CD14-positive monocyte (primary cell): ENCODE measurements at regions not wholly inside any gene's neighbourhood (a gene's known extent, or its start where the extent isn't known, plus 50 kb on each side); places are given as distances from the start of the nearest gene placed in this dataset.

ENCODE experiments used
- DNase-seq, 3 donors: peaks; one replicate each; pipeline ENCODE4 v3.0.0-alpha.2; 2011 to 2022
- H2AFZ ChIP-seq: 2 replicates; pipeline ENCODE4 v1.6.0; 2012; ENCODE audit warnings: mild to moderate bottlenecking, low read depth, low read length, inconsistent platforms; ENCODE audit not compliant: insufficient read depth, poor library complexity, severe bottlenecking
- H3K27ac ChIP-seq, 2 donors: 1 replicate in 1 of 2; 2 replicates in 1 of 2; pipeline ENCODE4 v1.5.1; 2012 to 2013; ENCODE audit warnings: low read length in 2 of 2, control low read depth in 1 of 2, inconsistent platforms in 1 of 2, low read depth in 1 of 2, mild to moderate bottlenecking in 1 of 2
- H3K27me3 ChIP-seq, 2 donors: one replicate each; pipeline versions ENCODE4 v1.6.0 to v1.6.1; 2011 to 2013; ENCODE audit warnings: low read length in 2 of 2; ENCODE audit not compliant: control insufficient read depth in 2 of 2, insufficient read depth in 2 of 2
- H3K36me3 ChIP-seq, 2 donors: replicated peaks in 1 of 2; 1 replicate in 1 of 2; 2 replicates in 1 of 2; pipeline versions ENCODE4 v1.5.1 to v1.6.1; 2012 to 2013; ENCODE audit warnings: low read length in 2 of 2, control low read depth in 1 of 2, inconsistent platforms in 1 of 2, mild to moderate bottlenecking in 1 of 2; ENCODE audit not compliant: insufficient read depth in 2 of 2, control insufficient read depth in 1 of 2
- H3K4me1 ChIP-seq, 2 donors: 1 replicate in 1 of 2; 2 replicates in 1 of 2; pipeline versions ENCODE4 v1.5.1 to v1.6.1; 2012 to 2013; ENCODE audit warnings: low read length in 2 of 2, control low read depth in 1 of 2, inconsistent platforms in 1 of 2, mild to moderate bottlenecking in 1 of 2, moderate library complexity in 1 of 2; ENCODE audit not compliant: insufficient read depth in 2 of 2, control insufficient read depth in 1 of 2
- H3K4me2 ChIP-seq: replicated peaks from 2 replicates; pipeline ENCODE3; 2012; ENCODE audit warnings: low read length, moderate library complexity, mild to moderate bottlenecking; ENCODE audit not compliant: poor library complexity, severe bottlenecking; ENCODE audit errors: extremely low read depth
- H3K4me3 ChIP-seq, 3 experiments: fragments of 200-600 bp in 1 of 3; sonication (generic) in 1 of 3; replicated peaks in 1 of 3; 1 replicate in 2 of 3; 2 replicates in 1 of 3; pipeline ENCODE4 v1.5.1; 2011 to 2013; ENCODE audit warnings: low read length in 3 of 3, mild to moderate bottlenecking in 3 of 3, control low read depth in 2 of 3, low read depth in 2 of 3, inconsistent platforms in 1 of 3, moderate library complexity in 1 of 3
- H3K79me2 ChIP-seq: 2 replicates; pipeline ENCODE4 v1.6.0; 2012; ENCODE audit warnings: mild to moderate bottlenecking, control low read depth, inconsistent platforms, low read length, moderate library complexity; ENCODE audit not compliant: insufficient read depth
- H3K9ac ChIP-seq: 2 replicates; pipeline ENCODE4 v1.6.0; 2017; ENCODE audit warnings: low read length, mild to moderate bottlenecking; ENCODE audit not compliant: insufficient read depth, poor library complexity, severe bottlenecking
- H3K9me3 ChIP-seq, 2 donors: replicated peaks in 1 of 2; 1 replicate in 1 of 2; 2 replicates in 1 of 2; pipeline versions ENCODE4 v1.5.1 to v1.6.1; 2012 to 2013; ENCODE audit warnings: low read length in 2 of 2, control low read depth in 1 of 2; ENCODE audit not compliant: control insufficient read depth in 1 of 2, insufficient read depth in 1 of 2
- H4K20me1 ChIP-seq: 2 replicates; pipeline ENCODE4 v1.6.0; 2012; ENCODE audit warnings: mild to moderate bottlenecking, low read length, control low read depth, moderate library complexity; ENCODE audit not compliant: insufficient read depth
- H3K27ac Mint-ChIP-seq, 7 donors: one replicate each; pipeline ENCODE4 v1.8.0; 2020; ENCODE audit warnings: mild to moderate bottlenecking in 7 of 7, mixed read lengths in 7 of 7, moderate library complexity in 6 of 7, inconsistent platforms in 2 of 7
- H3K27me3 Mint-ChIP-seq, 3 donors: one replicate each; pipeline ENCODE4 v1.8.0; 2021 to 2022; ENCODE audit warnings: low read depth in 3 of 3, mild to moderate bottlenecking in 3 of 3, mixed read lengths in 3 of 3, moderate library complexity in 3 of 3, inconsistent platforms in 1 of 3
- H3K36me3 Mint-ChIP-seq, 2 donors: one replicate each; pipeline ENCODE4 v1.8.0; 2020; ENCODE audit warnings: mixed read lengths in 2 of 2, inconsistent platforms in 1 of 2, mild to moderate bottlenecking in 1 of 2
- H3K4me1 Mint-ChIP-seq: one replicate; pipeline ENCODE4 v1.8.0; 2020; ENCODE audit warnings: mild to moderate bottlenecking, mixed read lengths
- H3K4me3 Mint-ChIP-seq, 2 donors: one replicate each; pipeline ENCODE4 v1.8.0; 2020; ENCODE audit warnings: mild to moderate bottlenecking in 2 of 2, mixed read lengths in 2 of 2, moderate library complexity in 1 of 2
- H3K9me3 Mint-ChIP-seq, 7 donors: one replicate each; pipeline ENCODE4 v1.8.0; 2020 to 2022; ENCODE audit warnings: mixed read lengths in 7 of 7, mild to moderate bottlenecking in 6 of 7, moderate library complexity in 6 of 7, inconsistent platforms in 2 of 7
- CTCF ChIP-seq: fragments of 200-600 bp; IDR thresholded peaks from one replicate; pipeline ENCODE4 v1.8.0; 2022; ENCODE audit warnings: antibody characterized with exemption, mild to moderate bottlenecking
- WGBS: methylation state at CpG from one replicate; pipeline ENCODE4 v1.1.5; 2013; ENCODE audit warnings: missing lambda C conversion rate; ENCODE audit not compliant: insufficient coverage; 5-methylcytosine and 5-hydroxymethylcytosine counted together
- intact Hi-C, 2 donors: fragments of 100-400 bp; cut with micrococcal nuclease; formaldehyde crosslinking; loops; one replicate each; pipeline versions ENCODE4 v1.15.0 to v1.15.1; 2023

GRCh38 chr6:104306211-104306610 is 553.5 kb downstream of the HACE1 start:
- Mint-ChIP-seq H3K27me3 (peaks cover 0 to 4% (median 1%) of the 10 kb centered on the region in 3 donors), H3K36me3 (no peaks in the 10 kb centered on the region), H3K27ac (no peak overlapping the region), H3K9me3 (peaks cover 0 to 2% (median 0%) of the 10 kb centered on the region in 7 donors), H3K4me1 (no peaks in the 10 kb centered on the region), H3K4me3 (no peak overlapping the region)
- intact Hi-C loops = no loop called here
- Histone ChIP-seq H3K4me3 (no peak overlapping the region), H3K4me1 (no peaks in the 10 kb centered on the region), H3K36me3 (no peaks in the 10 kb centered on the region), H3K27ac (no peak overlapping the region), H3K9ac (no peak overlapping the region), H3K79me2 (no peaks in the 10 kb centered on the region), H3K27me3 (no peaks in the 10 kb centered on the region), H3K4me2 (no peak overlapping the region), H4K20me1 (no peaks in the 10 kb centered on the region), H3K9me3 (no peaks in the 10 kb centered on the region), H2AFZ (no peak overlapping the region)
- no peak for DNase-seq
- WGBS = 43% methylated on average over 1 of the region's 2 CpGs
- TF ChIP-seq CTCF = no peak

- DNase-seq = no peak
- no peak overlapping the region for H3K27ac Mint-ChIP-seq
- H3K4me3 ChIP-seq = no peak overlapping the region
- no peaks in the 10 kb centered on the region for H3K4me1 ChIP-seq
- no peaks in the 10 kb centered on the region for H3K36me3 Mint-ChIP-seq
- H3K27ac ChIP-seq = no peak overlapping the region
- no peaks in the 10 kb centered on the region for H3K36me3 ChIP-seq
- H2AFZ ChIP-seq = no peak overlapping the region
- intact Hi-C loops = no loop called here
- WGBS = 92% methylated on average over 3 of the region's 5 CpGs
- peaks cover 0 to 2% (median 0%) of the 10 kb centered on the region in 7 donors for H3K9me3 Mint-ChIP-seq
- H3K9ac ChIP-seq = no peak overlapping the region
- no peak overlapping the region for H3K4me3 Mint-ChIP-seq
- no peak overlapping the region for H3K4me2 ChIP-seq
- H3K79me2 ChIP-seq = no peaks in the 10 kb centered on the region
- H3K27me3 ChIP-seq = no peaks in the 10 kb centered on the region
- no peaks in the 10 kb centered on the region for H3K9me3 ChIP-seq
- peaks cover 0 to 4% (median 0%) of the 10 kb centered on the region in 3 donors for H3K27me3 Mint-ChIP-seq
- TF ChIP-seq CTCF = no peak
- H4K20me1 ChIP-seq = no peaks in the 10 kb centered on the region
- no peaks in the 10 kb centered on the region for H3K4me1 Mint-ChIP-seq
These were observed 554.5 kb downstream of the HACE1 start for GRCh38 chr6:104305206-104305605.
